ENCODE measurements at regions not wholly inside any gene's neighbourhood (a gene's known extent, or its start where the extent isn't known, plus 50 kb on each side); places are given as distances from the start of the nearest gene placed in this dataset.

GRCh38 chr2:203789618-203790017 is 78.0 kb upstream of the CTLA4 start:
- DNase-seq, result no peak

- no peak for DNase-seq
These were observed 77.3 kb upstream of the CTLA4 start for GRCh38 chr2:203790134-203790852.

- no peak for DNase-seq
These were observed 71.1 kb upstream of the CTLA4 start for GRCh38 chr2:203796248-203797010.

- no peak for DNase-seq
These were observed 70.3 kb upstream of the CTLA4 start for GRCh38 chr2:203797276-203797675.

- DNase-seq, result no peak
These were observed 69.9 kb upstream of the CTLA4 start for GRCh38 chr2:203797712-203798111.

- no peak for DNase-seq
These were observed 69.1 kb upstream of the CTLA4 start for GRCh38 chr2:203798296-203799087.

GRCh38 chr2:203799908-203800307 is 67.7 kb upstream of the CTLA4 start:
- no peak for DNase-seq

GRCh38 chr2:203800783-203801182 is 66.8 kb upstream of the CTLA4 start:
- no peak for DNase-seq

GRCh38 chr2:203802342-203803052 is 65.1 kb upstream of the CTLA4 start:
- no peak for DNase-seq

GRCh38 chr2:203803053-203803429 is 64.5 kb upstream of the CTLA4 start:
- DNase-seq, result no peak

GRCh38 chr2:203804070-203804469 is 63.5 kb upstream of the CTLA4 start:
- DNase-seq, result no peak

- DNase-seq, result no peak
These were observed 62.6 kb upstream of the CTLA4 start for GRCh38 chr2:203804764-203805485.

- DNase-seq, result no peak
These were observed 62.1 kb upstream of the CTLA4 start for GRCh38 chr2:203805486-203805838.

- no peak for DNase-seq
These were observed 60.8 kb upstream of the CTLA4 start for GRCh38 chr2:203806761-203807160.

GRCh38 chr2:203808046-203808750 is 59.4 kb upstream of the CTLA4 start:
- DNase-seq, result no peak

GRCh38 chr2:203809084-203809521 is 58.5 kb upstream of the CTLA4 start:
- DNase-seq, result no peak

- no peak for DNase-seq
These were observed 57.5 kb upstream of the CTLA4 start for GRCh38 chr2:203809991-203810510.

- peak; percentile 65 for DNase-seq
These were observed 55.9 kb upstream of the CTLA4 start for GRCh38 chr2:203811491-203812221.

GRCh38 chr2:203812294-203813221 is 55.0 kb upstream of the CTLA4 start:
- DNase-seq, result no peak

- no peak for DNase-seq
These were observed 53.9 kb upstream of the CTLA4 start for GRCh38 chr2:203813684-203814083.

All from activated gamma-delta T cell treated with Interleukin-2 at 50 U/mL for 16 hours (primary cell).